HG03565 (cell line): ENCODE measurements at regions not wholly inside any gene's neighbourhood (a gene's known extent, or its start where the extent isn't known, plus 50 kb on each side); places are given as distances from the start of the nearest gene placed in this dataset.

ENCODE experiments used
- ATAC-seq: cut with Tn5 transposase; IDR thresholded peaks from one replicate; pipeline ENCODE4 v1.9.1; 2021; ENCODE audit warnings: mild to moderate bottlenecking, moderate library complexity; ENCODE audit not compliant: unreplicated experiment

GRCh38 chr6:88558981-88559380, 392.8 kb upstream of the CNR1 start:
- no peak for ATAC-seq

GRCh38 chr6:88556663-88557062, 390.5 kb upstream of the CNR1 start:
- ATAC-seq, result no peak

GRCh38 chr6:88548891-88549505, 382.9 kb upstream of the CNR1 start:
- no peak for ATAC-seq

GRCh38 chr6:88547768-88548167, 381.6 kb upstream of the CNR1 start:
- no peak for ATAC-seq

GRCh38 chr6:88545991-88546390, 379.8 kb upstream of the CNR1 start:
- no peak for ATAC-seq

- ATAC-seq, result no peak
Measured at GRCh38 chr6:88544986-88545612, 379.0 kb upstream of the CNR1 start.

GRCh38 chr6:88539295-88539764, 373.2 kb upstream of the CNR1 start:
- ATAC-seq, result no peak

GRCh38 chr6:88538840-88539239, 372.7 kb upstream of the CNR1 start:
- ATAC-seq, result no peak

- no peak for ATAC-seq
Measured at GRCh38 chr6:88538130-88538706, 372.1 kb upstream of the CNR1 start.

GRCh38 chr6:88536071-88536625, 370.0 kb upstream of the CNR1 start:
- ATAC-seq, result no peak

- no peak for ATAC-seq
Measured at GRCh38 chr6:88535306-88535705, 369.2 kb upstream of the CNR1 start.

GRCh38 chr6:88532241-88532860, 366.2 kb upstream of the CNR1 start:
- ATAC-seq, result no peak

- ATAC-seq, result no peak
Measured at GRCh38 chr6:88529726-88530125, 363.6 kb upstream of the CNR1 start.

GRCh38 chr6:88520445-88520844, 354.3 kb upstream of the CNR1 start:
- no peak for ATAC-seq

GRCh38 chr6:88520017-88520338, 353.8 kb upstream of the CNR1 start:
- ATAC-seq, result no peak

GRCh38 chr6:88519301-88520016, 353.3 kb upstream of the CNR1 start:
- no peak for ATAC-seq

- no peak for ATAC-seq
Measured at GRCh38 chr6:88517737-88518136, 351.6 kb upstream of the CNR1 start.

- no peak for ATAC-seq
Measured at GRCh38 chr6:88513920-88514319, 347.8 kb upstream of the CNR1 start.

- no peak for ATAC-seq
Measured at GRCh38 chr6:88513471-88513870, 347.3 kb upstream of the CNR1 start.

GRCh38 chr6:88512951-88513350, 346.8 kb upstream of the CNR1 start:
- ATAC-seq, result no peak

GRCh38 chr6:88502391-88502790, 336.2 kb upstream of the CNR1 start:
- ATAC-seq, result no peak
